ENCODE measurements at regions not wholly inside any gene's neighbourhood (a gene's known extent, or its start where the extent isn't known, plus 50 kb on each side); places are given as distances from the start of the nearest gene placed in this dataset.

DNA sequence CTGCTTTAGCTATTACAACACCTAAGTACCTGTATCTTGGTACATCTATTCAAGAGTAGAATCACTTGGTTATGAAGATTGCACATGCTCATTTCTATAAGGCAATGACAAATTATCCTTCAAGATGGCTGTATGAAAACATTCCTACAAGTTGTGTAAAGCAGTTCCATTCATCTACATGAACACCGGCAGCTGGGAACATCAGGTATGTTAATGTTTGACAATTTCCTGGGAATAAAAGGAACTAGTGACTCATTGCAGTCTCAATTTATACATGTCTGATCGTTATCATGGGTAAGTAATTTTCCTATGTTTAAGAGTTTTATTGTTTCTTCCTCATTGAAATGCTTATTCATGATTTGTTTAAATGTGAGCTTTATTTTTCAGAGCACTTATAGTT is 203.2 kb upstream of the SEMA3E start (continued):
- TF ChIP-seq REST (tag by site-specific recombination; IDR thresholded peaks at IDR 0.05) (no peak), PRDM2 (tag by site-specific recombination; IDR thresholded peaks at IDR 0.05; ENCODE audit: borderline replicate concordance) (no peak), ZBTB8A (tag by site-specific recombination; IDR thresholded peaks at IDR 0.05) (no peak), ZNF324 (tag by site-specific recombination; IDR thresholded peaks at IDR 0.05) (no peak), ZNF175 (tag by site-specific recombination; IDR thresholded peaks at IDR 0.05) (no peak), ZNF114 (tag by site-specific recombination; IDR thresholded peaks at IDR 0.05) (no peak), BCL6B (tag by site-specific recombination; IDR thresholded peaks at IDR 0.05) (no peak)

DNA sequence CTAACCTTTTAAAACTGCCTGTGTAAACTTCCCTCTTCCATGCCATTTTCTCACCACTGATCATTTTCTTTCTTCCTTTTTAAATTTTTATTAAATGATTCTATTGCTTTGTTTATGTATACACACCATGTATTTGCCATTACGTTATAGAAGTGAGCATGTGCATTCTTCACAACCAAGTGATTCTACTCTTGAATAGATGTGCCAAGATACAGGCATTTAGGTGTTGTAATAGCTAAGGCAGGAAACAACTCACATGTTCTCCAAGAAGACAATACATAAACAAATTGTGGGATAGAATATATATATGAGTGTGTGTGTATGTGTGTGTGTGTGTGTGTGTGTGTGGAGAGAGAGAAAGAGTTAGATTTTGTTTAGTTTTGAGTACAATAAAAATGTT is 202.6 kb upstream of the SEMA3E start:
- CTCF ChIA-PET: interaction anchor here (0.6 to 0.7 kb wide), 2 partner anchors 391 to 467 kb away, joined by 3 to 5 read pairs; no protein-coding TSS in a partner anchor
- POLR2A ChIA-PET: no interaction called here
- Histone ChIP-seq H3K4me3 (ENCODE audit: low read depth, low read length) (no peak overlapping the region), H3K27ac (ENCODE audit: extremely low read depth, low read depth, low read length) (no peak overlapping the region), H3K4me1 (ENCODE audit: control insufficient read depth, insufficient read depth, low read length) (no peaks in the 10 kb centered on the region), H3K9me3 (ENCODE audit: control insufficient read depth, insufficient read depth, low read depth, low read length) (no peaks in the 10 kb centered on the region), H3K36me3 (ENCODE audit: control insufficient read depth in 2 of 2, insufficient read depth in 1 of 2, low read length in 2 of 2) (no peaks in the 10 kb centered on the region)
- no peak for TF ChIP-seq ZNF510 (tag by site-specific recombination; IDR thresholded peaks at IDR 0.05; ENCODE audit: insufficient replicate concordance)
- no peak for TF ChIP-seq ATF2 (tag by site-specific recombination; IDR thresholded peaks at IDR 0.05; ENCODE audit: low read depth)
- no peak for TF ChIP-seq ZNF610 (tag by site-specific recombination; IDR thresholded peaks at IDR 0.05; ENCODE audit: borderline replicate concordance)
- TF ChIP-seq ZNF830 (tag by site-specific recombination; IDR thresholded peaks at IDR 0.05; ENCODE audit: low read depth): no peak
- TF ChIP-seq OVOL3 (tag by site-specific recombination; IDR thresholded peaks at IDR 0.05): no peak
- TF ChIP-seq, protein P1, sequence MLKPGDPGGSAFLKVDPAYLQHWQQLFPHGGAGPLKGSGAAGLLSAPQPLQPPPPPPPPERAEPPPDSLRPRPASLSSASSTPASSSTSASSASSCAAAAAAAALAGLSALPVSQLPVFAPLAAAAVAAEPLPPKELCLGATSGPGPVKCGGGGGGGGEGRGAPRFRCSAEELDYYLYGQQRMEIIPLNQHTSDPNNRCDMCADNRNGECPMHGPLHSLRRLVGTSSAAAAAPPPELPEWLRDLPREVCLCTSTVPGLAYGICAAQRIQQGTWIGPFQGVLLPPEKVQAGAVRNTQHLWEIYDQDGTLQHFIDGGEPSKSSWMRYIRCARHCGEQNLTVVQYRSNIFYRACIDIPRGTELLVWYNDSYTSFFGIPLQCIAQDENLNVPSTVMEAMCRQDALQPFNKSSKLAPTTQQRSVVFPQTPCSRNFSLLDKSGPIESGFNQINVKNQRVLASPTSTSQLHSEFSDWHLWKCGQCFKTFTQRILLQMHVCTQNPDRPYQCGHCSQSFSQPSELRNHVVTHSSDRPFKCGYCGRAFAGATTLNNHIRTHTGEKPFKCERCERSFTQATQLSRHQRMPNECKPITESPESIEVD (tag by site-specific recombination; IDR thresholded peaks at IDR 0.05): no peak
- no peak for TF ChIP-seq ZNF366 (tag by site-specific recombination; conservative IDR thresholded peaks at IDR 0.05)
- TF ChIP-seq KLF9 (tag by site-specific recombination; IDR thresholded peaks at IDR 0.05; ENCODE audit: low read depth): no peak

All from HEK293 (cell line).